ENCODE measurements at regions not wholly inside any gene's neighbourhood (a gene's known extent, or its start where the extent isn't known, plus 50 kb on each side); places are given as distances from the start of the nearest gene placed in this dataset.
"Not testable (repeated sequence)": the region's sequence is repeated elsewhere in the genome, so short reads cannot be mapped to it uniquely, and the experiment has no call there.

- DNase-seq (ENCODE audit: low spot score) = no peak
Observed at GRCh38 chr10:8380833-8381496, 326.5 kb downstream of the GATA3 start.

GRCh38 chr10:8386781-8387180, 332.3 kb downstream of the GATA3 start:
- no peak for DNase-seq (ENCODE audit: low spot score)

GRCh38 chr10:8389630-8390029, 335.1 kb downstream of the GATA3 start:
- DNase-seq (ENCODE audit: low spot score) = no peak

GRCh38 chr10:8392216-8392615, 337.7 kb downstream of the GATA3 start:
- DNase-seq (ENCODE audit: low spot score) = no peak

- no peak for DNase-seq (ENCODE audit: low spot score)
Observed at GRCh38 chr10:8393531-8393930, 339.0 kb downstream of the GATA3 start.

- no peak for DNase-seq (ENCODE audit: low spot score)
Observed at GRCh38 chr10:8396675-8397074, 342.2 kb downstream of the GATA3 start.

- no peak for DNase-seq (ENCODE audit: low spot score)
Observed at GRCh38 chr10:8398771-8399170, 344.3 kb downstream of the GATA3 start.

- no peak for DNase-seq (ENCODE audit: low spot score)
Observed at GRCh38 chr10:8400151-8400550, 345.7 kb downstream of the GATA3 start.

GRCh38 chr10:8400892-8401291, 346.4 kb downstream of the GATA3 start:
- DNase-seq (ENCODE audit: low spot score) = no peak

GRCh38 chr10:8401531-8401930, 347.0 kb downstream of the GATA3 start:
- DNase-seq (ENCODE audit: low spot score) = no peak

- no peak for DNase-seq (ENCODE audit: low spot score)
Observed at GRCh38 chr10:8402576-8402975, 348.1 kb downstream of the GATA3 start.

- no peak for DNase-seq (ENCODE audit: low spot score)
Observed at GRCh38 chr10:8403711-8404371, 349.4 kb downstream of the GATA3 start.

GRCh38 chr10:8404721-8405120, 350.2 kb downstream of the GATA3 start:
- peak; percentile 4 for DNase-seq (ENCODE audit: low spot score)

- no peak for DNase-seq (ENCODE audit: low spot score)
Observed at GRCh38 chr10:8405596-8405995, 351.1 kb downstream of the GATA3 start.

- DNase-seq (ENCODE audit: low spot score) = no peak
Observed at GRCh38 chr10:8407501-8408021, 353.1 kb downstream of the GATA3 start.

GRCh38 chr10:8410506-8410905, 356.0 kb downstream of the GATA3 start:
- no peak for DNase-seq (ENCODE audit: low spot score)

GRCh38 chr10:8412541-8412940, 358.1 kb downstream of the GATA3 start:
- no peak for DNase-seq (ENCODE audit: low spot score)

GRCh38 chr10:8415029-8415428, 360.5 kb downstream of the GATA3 start:
- DNase-seq (ENCODE audit: low spot score) = not testable (repeated sequence)

GRCh38 chr10:8416192-8416701, 361.8 kb downstream of the GATA3 start:
- DNase-seq (ENCODE audit: low spot score) = no peak

GRCh38 chr10:8416760-8417159, 362.3 kb downstream of the GATA3 start:
- DNase-seq (ENCODE audit: low spot score) = no peak

- no peak for DNase-seq (ENCODE audit: low spot score)
Observed at GRCh38 chr10:8417631-8418030, 363.1 kb downstream of the GATA3 start.

- no peak for DNase-seq (ENCODE audit: low spot score)
Observed at GRCh38 chr10:8418631-8419030, 364.1 kb downstream of the GATA3 start.

GRCh38 chr10:8420182-8420581, 365.7 kb downstream of the GATA3 start:
- DNase-seq (ENCODE audit: low spot score) = no peak

Measured in NAMALWA (cell line).